Neural cell (in vitro differentiated cells): ENCODE measurements at regions not wholly inside any gene's neighbourhood (a gene's known extent, or its start where the extent isn't known, plus 50 kb on each side); places are given as distances from the start of the nearest gene placed in this dataset.

Experiments
- H2AFZ ChIP-seq: fragments of 200-600, 300-800 bp; sonication (generic), shearing (Covaris generic); 2 replicates; pipeline ENCODE4 v1.6.0; 2014; ENCODE audit warnings: low read depth, mild to moderate bottlenecking, antibody characterized with exemption, low read length, moderate library complexity
- H3F3A ChIP-seq: fragments of 200-600 bp; shearing (Covaris generic); 2 replicates; pipeline ENCODE4 v1.6.1; 2016; ENCODE audit warnings: mild to moderate bottlenecking, moderate library complexity, mixed read lengths, antibody characterized with exemption, low read length; ENCODE audit not compliant: insufficient read depth, poor library complexity, severe bottlenecking
- H3K27ac ChIP-seq: fragments of 200-600, 300-800 bp; sonication (generic), shearing (Covaris generic); 2 replicates; pipeline ENCODE4 v1.5.1; 2014; ENCODE audit warnings: mild to moderate bottlenecking, low read length, moderate library complexity
- H3K27me3 ChIP-seq: fragments of 300-800, 200-600 bp; sonication (generic), shearing (Covaris generic); 2 replicates; pipeline ENCODE4 v1.6.0; 2014; ENCODE audit warnings: mild to moderate bottlenecking, low read depth, low read length, moderate library complexity; ENCODE audit not compliant: insufficient read depth
- H3K36me3 ChIP-seq: fragments of 300-800, 200-600 bp; sonication (generic), shearing (Covaris generic); 2 replicates; pipeline ENCODE4 v1.5.1; 2014; ENCODE audit warnings: mild to moderate bottlenecking, antibody characterized with exemption, low read length, moderate library complexity; ENCODE audit not compliant: insufficient read depth
- H3K4me2 ChIP-seq: fragments of 300-800, 200-600 bp; sonication (generic), shearing (Covaris generic); 2 replicates; pipeline ENCODE4 v1.6.0; 2014; ENCODE audit warnings: mild to moderate bottlenecking, low read length
- H3K4me3 ChIP-seq: fragments of 300-800, 200-600 bp; sonication (generic), shearing (Covaris generic); 2 replicates; pipeline ENCODE4 v1.5.1; 2014; ENCODE audit warnings: mild to moderate bottlenecking, low read length, moderate library complexity
- H3K79me2 ChIP-seq: fragments of 200-600 bp; shearing (Covaris generic); replicated peaks from 2 replicates; pipeline ENCODE4 v1.6.0; 2014; ENCODE audit warnings: mild to moderate bottlenecking, low read length, moderate library complexity; ENCODE audit not compliant: insufficient read depth
- H3K9ac ChIP-seq: fragments of 300-800, 200-600 bp; sonication (generic), shearing (Covaris generic); 2 replicates; pipeline ENCODE4 v1.6.1; 2016; ENCODE audit warnings: mild to moderate bottlenecking, low read length, mixed read lengths
- H3K9me2 ChIP-seq: fragments of 200-600 bp; shearing (Covaris generic); 2 replicates; pipeline ENCODE4 v1.6.1; 2016; ENCODE audit warnings: mild to moderate bottlenecking, low read length, mixed read lengths; ENCODE audit not compliant: insufficient read depth
- H3K9me3 ChIP-seq: fragments of 200-600, 300-800 bp; sonication (generic), shearing (Covaris generic); 2 replicates; pipeline ENCODE4 v1.6.1; 2016; ENCODE audit warnings: mild to moderate bottlenecking, mixed run types, low read length, moderate library complexity, mixed read lengths
- H4K20me1 ChIP-seq: fragments of 200-600 bp; shearing (Covaris generic); 2 replicates; pipeline ENCODE4 v1.6.1; 2016; ENCODE audit warnings: mild to moderate bottlenecking, mixed run types; ENCODE audit not compliant: insufficient read depth
- CTCF ChIP-seq: fragments of 450-650 bp; IDR thresholded peaks from 2 replicates; pipeline ENCODE4 v1.5.1; 2014; ENCODE audit warnings: antibody characterized with exemption, mild to moderate bottlenecking, moderate library complexity; ENCODE audit not compliant: poor library complexity, severe bottlenecking
- EP300 ChIP-seq: fragments of 450-650 bp; conservative IDR thresholded peaks from 2 replicates; pipeline ENCODE4 v1.6.1; 2014; ENCODE audit warnings: antibody characterized with exemption, mild to moderate bottlenecking, moderate library complexity; ENCODE audit not compliant: poor library complexity, severe bottlenecking
- EZH2 ChIP-seq: fragments of 200-600, 300-800 bp; shearing (Covaris generic), sonication (generic); IDR thresholded peaks from 2 replicates; pipeline ENCODE4 v1.6.1; 2014; ENCODE audit warnings: antibody characterized with exemption, low read length, borderline replicate concordance, mild to moderate bottlenecking; ENCODE audit not compliant: insufficient read depth, poor library complexity, severe bottlenecking
- MXI1 ChIP-seq: fragments of 450-650 bp; conservative IDR thresholded peaks from 2 replicates; pipeline ENCODE4 v1.6.1; 2014; ENCODE audit warnings: antibody characterized with exemption, mild to moderate bottlenecking; ENCODE audit not compliant: poor library complexity, severe bottlenecking
- POLR2AphosphoS5 ChIP-seq: IDR thresholded peaks from 2 replicates; pipeline ENCODE4 v1.6.1; 2012
- RAD21 ChIP-seq: fragments of 450-650 bp; conservative IDR thresholded peaks from 2 replicates; pipeline ENCODE4 v1.6.1; 2014; ENCODE audit warnings: antibody characterized with exemption, mild to moderate bottlenecking, moderate library complexity
- REST ChIP-seq: IDR thresholded peaks from 2 replicates; pipeline ENCODE4 v1.6.1; 2012; ENCODE audit warnings: borderline replicate concordance
- SMC3 ChIP-seq: fragments of 450-650 bp; conservative IDR thresholded peaks from 2 replicates; pipeline ENCODE4 v1.6.1; 2014; ENCODE audit warnings: antibody characterized with exemption, mild to moderate bottlenecking, moderate library complexity; ENCODE audit not compliant: poor library complexity
- TAF1 ChIP-seq: IDR thresholded peaks from 2 replicates; pipeline ENCODE4 v1.6.1; 2012; ENCODE audit warnings: low read depth

GRCh38 chr6:129778793-129779192 is 68.8 kb upstream of the ARHGAP18 start:
- H2AFZ ChIP-seq: no peak overlapping the region
- H3K9me2 ChIP-seq: no peaks in the 10 kb centered on the region
- H3K9ac ChIP-seq: no peak overlapping the region
- no peak overlapping the region for H3K4me3 ChIP-seq
- no peaks in the 10 kb centered on the region for H3K36me3 ChIP-seq
- H3K27me3 ChIP-seq: no peaks in the 10 kb centered on the region
- TF ChIP-seq POLR2AphosphoS5 (no peak), CTCF (no peak), EZH2 (no peak), EP300 (no peak), TAF1 (no peak), REST (no peak), RAD21 (no peak), SMC3 (no peak), MXI1 (no peak)
- H3F3A ChIP-seq: no peaks in the 10 kb centered on the region
- no peak overlapping the region for H3K4me2 ChIP-seq
- H3K27ac ChIP-seq: no peak overlapping the region
- no peaks in the 10 kb centered on the region for H3K9me3 ChIP-seq
- H3K79me2 ChIP-seq: no peaks in the 10 kb centered on the region
- H4K20me1 ChIP-seq: no peaks in the 10 kb centered on the region

- Histone ChIP-seq H3K79me2 (no peaks in the 10 kb centered on the region), H2AFZ (no peak overlapping the region), H3K9me3 (no peaks in the 10 kb centered on the region), H3K27me3 (no peaks in the 10 kb centered on the region), H3K36me3 (no peaks in the 10 kb centered on the region), H3F3A (no peaks in the 10 kb centered on the region), H3K4me3 (no peak overlapping the region), H3K4me2 (no peak overlapping the region), H4K20me1 (no peaks in the 10 kb centered on the region), H3K27ac (no peak overlapping the region), H3K9ac (no peak overlapping the region), H3K9me2 (no peaks in the 10 kb centered on the region)
- no peak for TF ChIP-seq MXI1
- no peak for TF ChIP-seq RAD21
- TF ChIP-seq CTCF: no peak
- TF ChIP-seq EP300: no peak
- no peak for TF ChIP-seq REST
- no peak for TF ChIP-seq SMC3
- no peak for TF ChIP-seq EZH2
- TF ChIP-seq POLR2AphosphoS5: no peak
- TF ChIP-seq TAF1: no peak
These were observed 67.4 kb upstream of the ARHGAP18 start for GRCh38 chr6:129777371-129777770.
